K562 (cell line): ENCODE measurements at regions not wholly inside any gene's neighbourhood (a gene's known extent, or its start where the extent isn't known, plus 50 kb on each side); places are given as distances from the start of the nearest gene placed in this dataset.

ENCODE experiments used
- ARID1B ChIP-seq: fragments of 450-650 bp; IDR thresholded peaks from 2 replicates; pipeline ENCODE4 v1.6.1; 2016; ENCODE audit warnings: antibody characterized with exemption, mild to moderate bottlenecking, inconsistent platforms
- BCOR ChIP-seq: fragments of 450-650 bp; IDR thresholded peaks from 2 replicates; pipeline ENCODE4 v1.6.1; 2016
- ESRRB ChIP-seq: fragments of 250-450 bp; sonication (Bioruptor Pico); IDR thresholded peaks from 2 replicates; pipeline ENCODE4 v1.5.0; 2020; ENCODE audit warnings: mild to moderate bottlenecking, moderate library complexity, borderline replicate concordance
- MAFK ChIP-seq: IDR thresholded peaks from 2 replicates; pipeline ENCODE4 v1.6.1; 2011; ENCODE audit warnings: low read length, improper control_type of control experiment
- POLR2AphosphoS5 ChIP-seq: IDR thresholded peaks from 2 replicates; pipeline ENCODE4 v1.6.1; 2011; ENCODE audit warnings: mild to moderate bottlenecking, low read depth, low read length, moderate library complexity; ENCODE audit not compliant: control insufficient read depth, insufficient read depth
- RNF2 ChIP-seq: sonication (generic); IDR thresholded peaks from 2 replicates; pipeline ENCODE4 v1.6.1; 2016
- STAT5B ChIP-seq: fragments of 250-450 bp; sonication (Bioruptor Pico); IDR thresholded peaks from 2 replicates; pipeline ENCODE4 v1.8.0; 2021; ENCODE audit warnings: mild to moderate bottlenecking, inconsistent platforms
- TCF3 ChIP-seq: sonication (generic); formaldehyde crosslinking; IDR thresholded peaks from 2 replicates; pipeline ENCODE4 v1.4.0; 2020; ENCODE audit warnings: mild to moderate bottlenecking, missing genetic modification reagents
- TF ChIP-seq, protein P1 (sequence below), 3 experiments: IDR thresholded peaks in 2 of 3; conservative IDR thresholded peaks in 1 of 3; 2 replicates each; pipeline ENCODE4 v1.5.1; 2011 to 2012; ENCODE audit warnings: low read length in 3 of 3, mild to moderate bottlenecking in 3 of 3, control low read depth in 2 of 3, improper control_type of control experiment in 1 of 3, inconsistent platforms in 1 of 3, low read depth in 1 of 3, mixed read lengths in 1 of 3, moderate library complexity in 1 of 3; ENCODE audit not compliant: insufficient read depth in 2 of 3
- TF ChIP-seq, protein P2 (sequence below): fragments of 150-350 bp; IDR thresholded peaks from 2 replicates; pipeline ENCODE4 v1.6.1; 2014; ENCODE audit warnings: low read depth, mild to moderate bottlenecking, low read length, borderline replicate concordance
- TF ChIP-seq, protein P3 (sequence below), 2 experiments: fragments of 250-450 bp in 1 of 2; fragments of 450-650 bp in 1 of 2; sonication (Bioruptor Pico) in 1 of 2; IDR thresholded peaks; 2 replicates each; pipeline versions ENCODE4 v1.6.1 to v1.8.0; 2016 to 2021; ENCODE audit warnings: mild to moderate bottlenecking in 2 of 2, moderate library complexity in 2 of 2, missing compliant biosample characterization in 1 of 2, missing genetic modification characterization in 1 of 2
- TF ChIP-seq, protein P4 (sequence below): fragments of 450-650 bp; conservative IDR thresholded peaks from 2 replicates; pipeline ENCODE4 v1.6.1; 2016; ENCODE audit warnings: missing genetic modification characterization, low read depth, mild to moderate bottlenecking, control low read depth, missing compliant biosample characterization

DNA sequence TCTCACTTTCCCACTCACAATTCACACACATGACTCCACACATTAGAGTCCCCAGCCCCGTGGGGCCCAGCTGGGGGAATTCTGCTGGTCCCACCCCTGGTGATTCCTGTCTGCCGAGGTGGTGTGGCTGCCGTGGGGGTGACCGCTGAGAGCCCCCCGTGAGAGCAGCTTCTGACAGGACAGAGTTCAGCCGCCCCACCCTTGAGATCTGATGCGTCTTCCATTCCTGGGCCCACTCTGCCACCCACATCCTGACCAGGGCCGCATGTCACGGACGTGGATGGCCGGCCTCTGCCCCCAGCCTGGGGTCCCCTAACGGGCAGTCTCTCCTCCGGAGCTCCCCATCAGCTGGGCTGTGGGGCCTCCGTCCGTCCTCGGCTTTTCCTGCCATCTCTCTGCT lies 240.1 kb upstream of the PITRM1 start:
- no peak for TF ChIP-seq TCF3 (CRISPR knock-in tag)
- no peak for TF ChIP-seq RNF2
- TF ChIP-seq ESRRB (CRISPR knock-in tag), result no peak
- no peak for TF ChIP-seq ARID1B
- no peak for TF ChIP-seq POLR2AphosphoS5
- TF ChIP-seq, protein P1, sequence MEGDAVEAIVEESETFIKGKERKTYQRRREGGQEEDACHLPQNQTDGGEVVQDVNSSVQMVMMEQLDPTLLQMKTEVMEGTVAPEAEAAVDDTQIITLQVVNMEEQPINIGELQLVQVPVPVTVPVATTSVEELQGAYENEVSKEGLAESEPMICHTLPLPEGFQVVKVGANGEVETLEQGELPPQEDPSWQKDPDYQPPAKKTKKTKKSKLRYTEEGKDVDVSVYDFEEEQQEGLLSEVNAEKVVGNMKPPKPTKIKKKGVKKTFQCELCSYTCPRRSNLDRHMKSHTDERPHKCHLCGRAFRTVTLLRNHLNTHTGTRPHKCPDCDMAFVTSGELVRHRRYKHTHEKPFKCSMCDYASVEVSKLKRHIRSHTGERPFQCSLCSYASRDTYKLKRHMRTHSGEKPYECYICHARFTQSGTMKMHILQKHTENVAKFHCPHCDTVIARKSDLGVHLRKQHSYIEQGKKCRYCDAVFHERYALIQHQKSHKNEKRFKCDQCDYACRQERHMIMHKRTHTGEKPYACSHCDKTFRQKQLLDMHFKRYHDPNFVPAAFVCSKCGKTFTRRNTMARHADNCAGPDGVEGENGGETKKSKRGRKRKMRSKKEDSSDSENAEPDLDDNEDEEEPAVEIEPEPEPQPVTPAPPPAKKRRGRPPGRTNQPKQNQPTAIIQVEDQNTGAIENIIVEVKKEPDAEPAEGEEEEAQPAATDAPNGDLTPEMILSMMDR (IDR thresholded peaks at IDR 0.05 in 2 of 3, conservative IDR thresholded peaks at IDR 0.05 in 1 of 3; ENCODE audit: insufficient read depth in 2 of 3, low read depth in 1 of 3, low read length in 3 of 3), result no peak
- TF ChIP-seq, protein P2, sequence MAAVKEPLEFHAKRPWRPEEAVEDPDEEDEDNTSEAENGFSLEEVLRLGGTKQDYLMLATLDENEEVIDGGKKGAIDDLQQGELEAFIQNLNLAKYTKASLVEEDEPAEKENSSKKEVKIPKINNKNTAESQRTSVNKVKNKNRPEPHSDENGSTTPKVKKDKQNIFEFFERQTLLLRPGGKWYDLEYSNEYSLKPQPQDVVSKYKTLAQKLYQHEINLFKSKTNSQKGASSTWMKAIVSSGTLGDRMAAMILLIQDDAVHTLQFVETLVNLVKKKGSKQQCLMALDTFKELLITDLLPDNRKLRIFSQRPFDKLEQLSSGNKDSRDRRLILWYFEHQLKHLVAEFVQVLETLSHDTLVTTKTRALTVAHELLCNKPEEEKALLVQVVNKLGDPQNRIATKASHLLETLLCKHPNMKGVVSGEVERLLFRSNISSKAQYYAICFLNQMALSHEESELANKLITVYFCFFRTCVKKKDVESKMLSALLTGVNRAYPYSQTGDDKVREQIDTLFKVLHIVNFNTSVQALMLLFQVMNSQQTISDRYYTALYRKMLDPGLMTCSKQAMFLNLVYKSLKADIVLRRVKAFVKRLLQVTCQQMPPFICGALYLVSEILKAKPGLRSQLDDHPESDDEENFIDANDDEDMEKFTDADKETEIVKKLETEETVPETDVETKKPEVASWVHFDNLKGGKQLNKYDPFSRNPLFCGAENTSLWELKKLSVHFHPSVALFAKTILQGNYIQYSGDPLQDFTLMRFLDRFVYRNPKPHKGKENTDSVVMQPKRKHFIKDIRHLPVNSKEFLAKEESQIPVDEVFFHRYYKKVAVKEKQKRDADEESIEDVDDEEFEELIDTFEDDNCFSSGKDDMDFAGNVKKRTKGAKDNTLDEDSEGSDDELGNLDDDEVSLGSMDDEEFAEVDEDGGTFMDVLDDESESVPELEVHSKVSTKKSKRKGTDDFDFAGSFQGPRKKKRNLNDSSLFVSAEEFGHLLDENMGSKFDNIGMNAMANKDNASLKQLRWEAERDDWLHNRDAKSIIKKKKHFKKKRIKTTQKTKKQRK, result no peak
- TF ChIP-seq, protein P3, sequence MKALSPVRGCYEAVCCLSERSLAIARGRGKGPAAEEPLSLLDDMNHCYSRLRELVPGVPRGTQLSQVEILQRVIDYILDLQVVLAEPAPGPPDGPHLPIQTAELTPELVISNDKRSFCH (CRISPR knock-in tag; IDR thresholded peaks at IDR 0.05), result no peak
- TF ChIP-seq, protein P3 (tag; IDR thresholded peaks at IDR 0.05), result no peak
- TF ChIP-seq MAFK, result no peak
- TF ChIP-seq, protein P4, sequence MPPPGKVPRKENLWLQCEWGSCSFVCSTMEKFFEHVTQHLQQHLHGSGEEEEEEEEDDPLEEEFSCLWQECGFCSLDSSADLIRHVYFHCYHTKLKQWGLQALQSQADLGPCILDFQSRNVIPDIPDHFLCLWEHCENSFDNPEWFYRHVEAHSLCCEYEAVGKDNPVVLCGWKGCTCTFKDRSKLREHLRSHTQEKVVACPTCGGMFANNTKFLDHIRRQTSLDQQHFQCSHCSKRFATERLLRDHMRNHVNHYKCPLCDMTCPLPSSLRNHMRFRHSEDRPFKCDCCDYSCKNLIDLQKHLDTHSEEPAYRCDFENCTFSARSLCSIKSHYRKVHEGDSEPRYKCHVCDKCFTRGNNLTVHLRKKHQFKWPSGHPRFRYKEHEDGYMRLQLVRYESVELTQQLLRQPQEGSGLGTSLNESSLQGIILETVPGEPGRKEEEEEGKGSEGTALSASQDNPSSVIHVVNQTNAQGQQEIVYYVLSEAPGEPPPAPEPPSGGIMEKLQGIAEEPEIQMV (tag), result no peak
- TF ChIP-seq STAT5B, result no peak
- TF ChIP-seq BCOR, result no peak
